ENCODE measurements at regions not wholly inside any gene's neighbourhood (a gene's known extent, or its start where the extent isn't known, plus 50 kb on each side); places are given as distances from the start of the nearest gene placed in this dataset.

GRCh38 chr4:89425023-89425422 is 117.4 kb upstream of the GPRIN3 start:
- H3K9me3 ChIP-seq (ENCODE audit: low read depth), result no peaks in the 10 kb centered on the region
- no peak overlapping the region for H3K9ac ChIP-seq
- Mint-ChIP-seq H3K9me3 (no peaks in the 10 kb centered on the region), H3K4me3 (no peak overlapping the region), H3K27ac (no peak overlapping the region), H3K36me3 (no peaks in the 10 kb centered on the region), H3K4me1 (no peaks in the 10 kb centered on the region), H3K27me3 (ENCODE audit: insufficient read depth, low read depth) (peaks cover 3% of the 10 kb centered on the region)
- H2AFZ ChIP-seq (replicated peaks), result no peak overlapping the region
- no peak overlapping the region for H3K27ac ChIP-seq
- DNase-seq (ENCODE audit: low spot score), result no peak
- H3K4me2 ChIP-seq, result no peak overlapping the region
- no peaks in the 10 kb centered on the region for H3K36me3 ChIP-seq
- H3K79me2 ChIP-seq (ENCODE audit: low read depth), result no peaks in the 10 kb centered on the region
- H4K20me1 ChIP-seq (ENCODE audit: low read depth), result no peaks in the 10 kb centered on the region
- no peak for TF ChIP-seq CTCF (IDR thresholded peaks at IDR 0.05)
- TF ChIP-seq EZH2 (IDR thresholded peaks at IDR 0.05), result no peak
- no peaks in the 10 kb centered on the region for H3K27me3 ChIP-seq
- H3K4me3 ChIP-seq, result no peak overlapping the region
- H3K4me1 ChIP-seq, result no peaks in the 10 kb centered on the region
- no peaks in the 10 kb centered on the region for H3F3A ChIP-seq (ENCODE audit: low read depth)

GRCh38 chr4:89422441-89422990 is 114.9 kb upstream of the GPRIN3 start:
- H2AFZ ChIP-seq (replicated peaks), result no peak overlapping the region
- Mint-ChIP-seq H3K4me3 (no peak overlapping the region), H3K4me1 (peaks cover 2% of the 10 kb centered on the region), H3K27me3 (ENCODE audit: insufficient read depth, low read depth) (peaks cover 3% of the 10 kb centered on the region), H3K27ac (no peak overlapping the region), H3K9me3 (no peaks in the 10 kb centered on the region), H3K36me3 (no peaks in the 10 kb centered on the region)
- H3K9ac ChIP-seq, result no peak overlapping the region
- H4K20me1 ChIP-seq (ENCODE audit: low read depth), result no peaks in the 10 kb centered on the region
- H3K4me2 ChIP-seq, result no peak overlapping the region
- H3K4me3 ChIP-seq, result no peak overlapping the region
- no peaks in the 10 kb centered on the region for H3K79me2 ChIP-seq (ENCODE audit: low read depth)
- no peak for DNase-seq (ENCODE audit: low spot score)
- H3K27ac ChIP-seq, result no peak overlapping the region
- no peaks in the 10 kb centered on the region for H3K36me3 ChIP-seq
- H3K4me1 ChIP-seq, result no peaks in the 10 kb centered on the region
- TF ChIP-seq CTCF (IDR thresholded peaks at IDR 0.05) (no peak), EZH2phosphoT487 (IDR thresholded peaks at IDR 0.05) (no peak), EZH2 (IDR thresholded peaks at IDR 0.05) (no peak)
- no peaks in the 10 kb centered on the region for H3K27me3 ChIP-seq
- no peaks in the 10 kb centered on the region for H3F3A ChIP-seq (ENCODE audit: low read depth)
- no peaks in the 10 kb centered on the region for H3K9me3 ChIP-seq (ENCODE audit: low read depth)

GRCh38 chr4:89420507-89420906 is 112.9 kb upstream of the GPRIN3 start:
- no peaks in the 10 kb centered on the region for H3K9me3 ChIP-seq (ENCODE audit: low read depth)
- H3K4me2 ChIP-seq, result no peak overlapping the region
- H3K36me3 ChIP-seq, result no peaks in the 10 kb centered on the region
- Mint-ChIP-seq H3K27ac (no peak overlapping the region), H3K4me3 (no peak overlapping the region), H3K27me3 (ENCODE audit: insufficient read depth, low read depth) (no peaks in the 10 kb centered on the region), H3K4me1 (peaks cover 3% of the 10 kb centered on the region), H3K36me3 (no peaks in the 10 kb centered on the region), H3K9me3 (no peaks in the 10 kb centered on the region)
- TF ChIP-seq EZH2phosphoT487 (IDR thresholded peaks at IDR 0.05) (no peak), EZH2 (IDR thresholded peaks at IDR 0.05) (no peak), CTCF (IDR thresholded peaks at IDR 0.05) (no peak)
- no peaks in the 10 kb centered on the region for H3K4me1 ChIP-seq
- no peak for DNase-seq (ENCODE audit: low spot score)
- no peaks in the 10 kb centered on the region for H3F3A ChIP-seq (ENCODE audit: low read depth)
- H3K79me2 ChIP-seq (ENCODE audit: low read depth), result no peaks in the 10 kb centered on the region
- no peak overlapping the region for H2AFZ ChIP-seq (replicated peaks)
- no peak overlapping the region for H3K4me3 ChIP-seq
- no peaks in the 10 kb centered on the region for H3K27me3 ChIP-seq
- H3K9ac ChIP-seq, result no peak overlapping the region
- H3K27ac ChIP-seq, result no peak overlapping the region
- H4K20me1 ChIP-seq (ENCODE audit: low read depth), result no peaks in the 10 kb centered on the region

All from neural progenitor cell (in vitro differentiated cells).